ENCODE measurements at regions not wholly inside any gene's neighbourhood (a gene's known extent, or its start where the extent isn't known, plus 50 kb on each side); places are given as distances from the start of the nearest gene placed in this dataset.
"Not testable (repeated sequence)": the region's sequence is repeated elsewhere in the genome, so short reads cannot be mapped to it uniquely, and the experiment has no call there.

- not testable (repeated sequence) for DNase-seq (ENCODE audit: low read depth)
Measured at GRCh38 chr2:91422102-91422501, 2730.6 kb downstream of the RPIA start.

- DNase-seq (ENCODE audit: low read depth): not testable (repeated sequence)
Measured at GRCh38 chr2:91427148-91427547, 2735.7 kb downstream of the RPIA start.

DNA sequence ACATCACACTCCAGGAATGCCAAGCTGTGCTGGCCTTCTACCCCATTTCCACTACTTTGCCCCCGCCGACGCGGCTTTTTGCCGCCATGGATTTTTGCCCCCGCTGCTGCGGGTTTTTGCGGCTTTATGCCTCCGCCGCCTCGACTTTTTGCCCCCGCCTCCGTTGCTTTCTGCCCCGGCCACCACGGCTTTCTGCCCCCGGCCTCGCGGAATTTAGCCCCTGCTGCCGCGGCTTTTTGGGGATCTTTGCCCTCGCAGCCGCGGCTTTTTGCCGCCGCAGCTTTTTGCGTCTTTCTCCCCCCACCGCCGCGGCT, 2750.4 kb downstream of the RPIA start:
- not testable (repeated sequence) for DNase-seq (ENCODE audit: low read depth)

DNA sequence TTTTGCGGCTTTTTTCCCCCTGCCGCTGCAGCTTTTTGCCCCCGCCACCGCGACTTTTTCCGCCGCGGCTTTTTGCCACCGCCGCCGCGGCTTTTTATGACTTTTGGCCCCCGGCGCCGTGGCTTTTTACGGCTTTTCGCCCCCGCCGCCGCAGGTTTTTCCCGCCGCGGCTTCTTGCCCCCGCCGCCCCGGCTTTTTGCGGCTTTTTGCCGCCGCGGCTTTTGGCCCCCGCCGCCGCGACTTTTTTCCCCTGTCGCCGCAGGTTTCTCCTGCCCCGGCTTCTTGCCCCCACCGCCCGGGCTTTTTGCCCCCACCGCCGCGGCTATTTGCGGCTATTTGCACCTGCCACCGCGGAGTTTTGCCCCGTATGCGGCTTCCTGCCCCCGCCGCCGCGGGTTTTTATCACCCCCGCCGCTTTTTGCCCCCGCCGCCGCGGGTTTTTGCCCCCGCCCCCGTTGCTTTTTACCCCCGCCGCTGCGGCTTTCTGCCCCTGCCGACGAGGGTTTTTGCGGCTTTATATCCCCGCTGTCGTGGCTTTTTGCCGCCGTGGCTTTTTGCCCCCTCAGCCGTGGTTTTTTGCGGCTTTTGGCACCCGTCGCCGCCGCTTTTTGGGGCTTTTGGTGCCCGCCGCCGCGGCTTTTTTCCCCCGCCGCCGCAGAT, 2750.9 kb downstream of the RPIA start:
- DNase-seq (ENCODE audit: low read depth): no peak

- not testable (repeated sequence) for DNase-seq (ENCODE audit: low read depth)
Measured at GRCh38 chr2:91442906-91443729, 2751.6 kb downstream of the RPIA start.

DNA sequence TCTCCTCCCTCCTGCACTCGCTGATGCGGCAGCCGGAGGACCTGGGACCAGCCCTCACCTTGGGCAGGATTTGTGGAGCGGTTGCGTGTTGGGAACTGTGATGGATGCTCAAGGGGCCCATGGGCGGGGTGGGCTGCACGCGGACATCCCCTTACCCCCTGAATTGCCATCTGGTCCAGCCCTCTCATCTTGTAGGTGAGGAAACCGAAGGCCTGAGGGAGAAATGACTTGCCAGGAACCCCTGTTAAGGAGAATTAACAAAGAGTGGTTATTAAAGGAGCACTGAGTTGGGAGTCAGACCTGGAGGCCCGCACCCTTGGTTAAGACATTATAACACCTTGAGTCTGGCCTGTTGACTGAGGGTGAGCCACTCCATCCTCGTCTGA, 2752.2 kb downstream of the RPIA start:
- DNase-seq (ENCODE audit: low read depth): not testable (repeated sequence)

DNA sequence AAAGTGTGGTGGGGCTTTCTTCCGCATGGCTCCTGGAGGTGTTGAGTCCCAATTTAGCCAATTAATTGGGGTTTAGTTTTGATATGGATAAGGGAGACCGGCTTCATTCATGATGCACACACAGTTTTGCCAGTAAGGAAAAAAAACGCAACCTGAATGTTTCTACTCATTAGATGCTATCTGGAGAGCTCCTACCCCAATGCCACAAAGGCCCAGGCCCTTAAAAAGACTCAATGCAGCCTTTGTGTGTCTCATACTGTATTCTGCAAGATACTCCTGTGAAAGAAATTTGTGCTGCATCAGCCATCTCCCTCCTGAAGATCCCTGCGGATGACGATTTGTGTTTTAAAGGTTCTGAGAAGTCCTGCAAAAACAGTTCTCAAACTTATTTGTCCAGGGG, 2754.2 kb downstream of the RPIA start:
- not testable (repeated sequence) for DNase-seq (ENCODE audit: low read depth)

DNA sequence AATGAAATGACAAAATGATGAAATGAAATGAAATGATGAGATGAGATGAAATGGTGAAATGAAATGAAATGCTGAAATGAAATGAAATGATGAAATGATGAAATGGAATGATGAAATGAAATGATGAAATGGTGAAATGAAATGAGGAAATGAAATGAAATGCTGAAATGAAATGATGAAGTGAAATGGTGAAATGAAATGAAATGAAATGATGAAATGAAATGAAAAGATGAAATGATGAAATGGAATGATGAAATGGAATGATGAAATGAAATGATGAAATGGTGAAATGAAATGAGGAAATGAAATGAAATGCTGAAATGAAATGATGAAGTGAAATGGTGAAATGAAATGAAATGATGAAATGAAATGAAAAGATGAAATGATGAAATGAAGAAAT, 2755.0 kb downstream of the RPIA start:
- DNase-seq (ENCODE audit: low read depth): not testable (repeated sequence)

DNA sequence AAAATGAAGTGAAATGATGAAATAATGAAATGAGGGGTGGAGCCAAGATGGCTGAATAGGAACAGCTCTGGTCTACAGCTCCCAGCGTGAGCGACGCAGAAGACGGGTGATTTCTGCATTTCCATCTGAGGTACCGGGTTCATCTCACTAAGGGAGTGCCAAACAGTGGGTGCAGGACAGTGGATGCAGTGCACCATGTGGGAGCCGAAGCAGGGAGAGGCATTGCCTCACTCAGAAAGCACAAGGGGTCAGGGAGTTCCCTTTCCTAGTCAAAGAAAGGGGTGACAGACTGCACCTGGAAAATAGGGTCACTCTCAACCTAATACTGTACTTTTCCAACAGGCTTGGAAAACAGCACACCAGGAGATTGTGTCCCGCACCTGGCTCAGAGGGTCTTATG, 2755.4 kb downstream of the RPIA start:
- DNase-seq (ENCODE audit: low read depth): not testable (repeated sequence)

GRCh38 chr2:91447508-91447907, 2756.0 kb downstream of the RPIA start:
- not testable (repeated sequence) for DNase-seq (ENCODE audit: low read depth)

- not testable (repeated sequence) for DNase-seq (ENCODE audit: low read depth)
Measured at GRCh38 chr2:91462292-91462691, 2770.8 kb downstream of the RPIA start.

- DNase-seq (ENCODE audit: low read depth): not testable (repeated sequence)
Measured at GRCh38 chr2:91463007-91463406, 2771.5 kb downstream of the RPIA start.

GRCh38 chr2:91466780-91467363, 2775.4 kb downstream of the RPIA start:
- DNase-seq (ENCODE audit: low read depth): not testable (repeated sequence)

DNA sequence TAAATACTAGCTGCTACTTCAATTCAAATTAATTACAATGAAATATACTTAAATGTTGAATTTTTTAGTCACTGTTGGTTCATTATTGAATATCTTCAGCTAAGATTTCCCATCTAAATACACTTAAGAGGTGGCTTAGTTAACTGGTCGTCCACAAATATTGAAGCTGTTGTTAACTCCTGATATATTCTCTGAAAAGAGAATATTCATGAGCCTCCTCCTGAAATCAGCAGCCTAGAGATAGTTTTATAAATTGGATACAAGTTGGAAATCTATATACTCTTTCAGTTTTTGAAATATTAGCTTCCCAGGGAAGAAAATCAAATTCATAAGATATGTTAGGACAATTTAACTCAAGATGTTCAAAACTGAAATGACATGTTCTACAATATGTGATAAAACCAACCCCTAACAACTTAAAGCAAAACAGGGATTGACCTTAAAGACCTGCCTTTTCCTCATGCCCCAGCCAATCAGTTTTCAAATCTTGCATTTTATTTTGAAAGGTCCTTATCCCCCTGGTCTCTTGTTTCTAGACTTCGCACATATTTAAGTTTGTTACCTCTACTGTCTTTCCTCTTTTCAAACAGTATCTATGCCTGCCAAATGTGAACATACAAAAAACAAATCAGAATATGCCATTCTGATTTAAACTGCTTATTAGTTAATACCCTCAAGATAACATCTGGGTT, 2784.9 kb downstream of the RPIA start:
- not testable (repeated sequence) for DNase-seq (ENCODE audit: low read depth)

GRCh38 chr2:91476936-91477246, 2785.4 kb downstream of the RPIA start:
- not testable (repeated sequence) for DNase-seq (ENCODE audit: low read depth)

- DNase-seq (ENCODE audit: low read depth): not testable (repeated sequence)
Measured at GRCh38 chr2:91477291-91477690, 2785.8 kb downstream of the RPIA start.

DNA sequence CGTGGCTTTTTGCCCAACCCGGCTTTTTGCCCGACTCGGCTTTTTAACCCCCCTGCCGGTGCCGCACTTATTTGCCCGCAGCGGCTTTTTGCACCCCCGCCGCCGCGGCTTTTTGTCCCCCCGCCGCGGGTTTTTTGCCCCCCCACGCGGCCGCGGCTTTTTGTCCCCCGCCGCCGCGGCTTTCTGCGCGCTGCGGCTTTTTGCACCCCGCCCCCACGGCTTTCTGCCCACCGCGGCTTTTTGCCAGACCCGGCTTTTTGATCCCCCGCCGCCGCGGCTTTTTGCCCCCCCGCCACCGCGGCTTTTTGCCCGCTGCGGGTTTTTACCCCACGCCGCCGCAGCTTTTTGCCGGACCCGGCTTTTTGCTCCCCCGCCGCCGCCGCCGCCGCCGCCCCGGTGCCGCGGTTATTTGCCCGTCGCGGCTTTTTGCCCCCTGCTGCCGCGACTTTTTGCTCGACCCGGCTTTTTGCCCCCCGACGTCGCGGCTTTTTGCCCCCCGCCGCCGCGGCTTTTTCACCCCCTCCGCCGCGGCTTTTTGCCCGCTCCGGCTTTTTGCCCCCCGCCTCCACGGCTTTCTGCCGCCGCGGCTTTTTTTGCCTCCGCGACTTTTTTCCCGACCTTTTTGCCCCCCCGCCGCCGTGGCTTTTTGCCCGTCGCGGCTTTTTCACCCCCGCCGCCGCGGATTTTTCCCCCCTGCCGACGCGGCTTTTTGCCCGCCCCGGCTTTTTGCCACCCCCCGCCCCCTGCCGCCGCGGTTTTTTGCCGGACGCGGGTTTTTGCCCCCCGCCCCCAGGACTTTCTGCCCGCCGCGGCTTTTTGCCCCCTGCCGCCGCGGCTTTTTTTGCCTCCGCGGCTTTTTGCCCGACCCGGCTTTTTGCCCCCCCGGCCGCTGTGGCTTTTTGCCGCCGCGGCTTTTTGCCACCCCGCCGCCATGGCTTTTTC, 2786.5 kb downstream of the RPIA start:
- no peak for DNase-seq (ENCODE audit: low read depth)

- DNase-seq (ENCODE audit: low read depth): not testable (repeated sequence)
Measured at GRCh38 chr2:91478851-91479718, 2787.6 kb downstream of the RPIA start.

DNA sequence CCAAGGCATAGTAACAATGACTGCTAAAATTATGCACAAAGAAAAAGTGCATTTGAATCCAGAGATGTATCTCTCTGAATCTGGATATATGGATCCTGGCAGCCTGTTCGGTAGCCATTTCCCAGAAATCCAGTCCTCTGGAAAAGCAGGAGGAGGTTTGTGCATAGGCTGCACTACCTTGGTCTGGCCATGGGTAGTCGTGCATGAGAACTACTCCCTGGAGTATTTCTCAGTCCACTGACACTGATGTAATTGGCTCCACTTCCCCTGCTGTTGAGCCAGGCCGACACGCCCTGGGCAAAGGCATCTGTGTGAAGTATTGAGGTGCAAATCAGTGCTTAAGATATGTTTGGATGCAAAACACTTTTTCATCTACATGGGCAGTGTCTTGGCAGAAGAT, 2793.8 kb downstream of the RPIA start:
- DNase-seq (ENCODE audit: low read depth): not testable (repeated sequence)
